ENCODE measurements at regions not wholly inside any gene's neighbourhood (a gene's known extent, or its start where the extent isn't known, plus 50 kb on each side); places are given as distances from the start of the nearest gene placed in this dataset.

DNA sequence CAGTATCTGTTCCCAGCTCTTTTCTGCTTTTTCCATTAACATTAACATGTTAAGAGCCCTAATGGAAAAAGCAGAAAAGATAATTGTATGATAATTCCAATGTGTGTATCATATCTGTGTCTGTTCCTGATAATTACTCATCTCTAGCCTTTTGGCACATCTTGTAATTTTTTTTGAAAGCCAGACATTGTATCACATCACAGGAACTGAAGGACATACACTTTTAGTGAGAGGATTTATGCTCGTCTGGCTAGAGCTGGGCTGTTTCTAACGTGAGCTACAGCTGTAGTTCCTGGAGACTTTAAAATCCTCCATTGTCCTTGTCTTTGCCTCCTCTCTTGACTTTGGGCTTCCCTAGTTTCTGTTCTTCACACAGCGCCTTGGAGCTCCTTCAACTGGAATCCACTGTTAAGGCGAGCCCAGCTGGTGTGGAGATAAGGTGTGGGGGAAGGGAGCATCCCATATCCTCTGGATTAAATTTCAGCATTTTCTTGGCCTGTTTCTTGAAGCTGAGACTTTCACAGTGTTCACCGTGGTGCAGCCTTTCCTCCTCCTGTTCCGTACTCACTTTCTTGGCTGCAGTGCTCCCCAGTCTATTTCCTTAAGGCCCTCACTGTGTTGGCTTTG, 211.5 kb downstream of the GALR1 start:
- 58 to 70% methylated on average over 6 of the region's 6 CpGs for WGBS, 2 donors
- Histone ChIP-seq H3K27ac (ENCODE audit: low read depth in 2 of 2, low read length in 1 of 2) (no peak overlapping the region), H3K36me3 (ENCODE audit: control insufficient read depth in 2 of 2, insufficient read depth in 2 of 2, low read length in 1 of 2) (no peaks in the 10 kb centered on the region)

GRCh38 chr18:77464917-77465316, 215.3 kb downstream of the GALR1 start:
- H3K9me3 ChIP-seq (ENCODE audit: control insufficient read depth in 2 of 2, insufficient read depth in 1 of 2, low read depth in 1 of 2, low read length in 1 of 2): no peaks in the 10 kb centered on the region
- no peak overlapping the region for H3K27ac ChIP-seq (ENCODE audit: low read depth in 2 of 2, low read length in 1 of 2)
- H3K27me3 ChIP-seq (ENCODE audit: control insufficient read depth in 1 of 2, insufficient read depth in 2 of 2, low read length in 2 of 2): no peaks in the 10 kb centered on the region
- no peaks in the 10 kb centered on the region for H3K4me1 ChIP-seq (ENCODE audit: control insufficient read depth in 2 of 2, insufficient read depth in 2 of 2, low read length in 1 of 2)
- no peak overlapping the region for H3K4me3 ChIP-seq (ENCODE audit: low read depth in 1 of 2, low read length in 2 of 2)
- 61 to 67% methylated on average over 3 of the region's 3 CpGs for WGBS, 2 donors
- no peaks in the 10 kb centered on the region for H3K36me3 ChIP-seq (ENCODE audit: control insufficient read depth in 2 of 2, insufficient read depth in 2 of 2, low read length in 1 of 2)

More for the DNA sequence above, 211.5 kb downstream of the GALR1 start:
- Histone ChIP-seq H3K27me3 (ENCODE audit: control insufficient read depth in 1 of 2, insufficient read depth in 2 of 2, low read length in 2 of 2) (no peaks in the 10 kb centered on the region), H3K9me3 (ENCODE audit: control insufficient read depth in 2 of 2, insufficient read depth in 1 of 2, low read depth in 1 of 2, low read length in 1 of 2) (no peaks in the 10 kb centered on the region), H3K4me3 (ENCODE audit: low read depth in 1 of 2, low read length in 2 of 2) (no peak overlapping the region), H3K4me1 (ENCODE audit: control insufficient read depth in 2 of 2, insufficient read depth in 2 of 2, low read length in 1 of 2) (no peaks in the 10 kb centered on the region)

GRCh38 chr18:77466890-77467289, 217.2 kb downstream of the GALR1 start:
- Histone ChIP-seq H3K4me3 (ENCODE audit: low read depth in 1 of 2, low read length in 2 of 2) (no peak overlapping the region), H3K9me3 (ENCODE audit: control insufficient read depth in 2 of 2, insufficient read depth in 1 of 2, low read depth in 1 of 2, low read length in 1 of 2) (no peaks in the 10 kb centered on the region), H3K36me3 (ENCODE audit: control insufficient read depth in 2 of 2, insufficient read depth in 2 of 2, low read length in 1 of 2) (no peaks in the 10 kb centered on the region), H3K27ac (ENCODE audit: low read depth in 2 of 2, low read length in 1 of 2) (no peak overlapping the region), H3K27me3 (ENCODE audit: control insufficient read depth in 1 of 2, insufficient read depth in 2 of 2, low read length in 2 of 2) (no peaks in the 10 kb centered on the region), H3K4me1 (ENCODE audit: control insufficient read depth in 2 of 2, insufficient read depth in 2 of 2, low read length in 1 of 2) (no peaks in the 10 kb centered on the region)

- no peaks in the 10 kb centered on the region for H3K27me3 ChIP-seq (ENCODE audit: control insufficient read depth in 1 of 2, insufficient read depth in 2 of 2, low read length in 2 of 2)
- H3K4me1 ChIP-seq (ENCODE audit: control insufficient read depth in 2 of 2, insufficient read depth in 2 of 2, low read length in 1 of 2): no peaks in the 10 kb centered on the region
- H3K36me3 ChIP-seq (ENCODE audit: control insufficient read depth in 2 of 2, insufficient read depth in 2 of 2, low read length in 1 of 2): no peaks in the 10 kb centered on the region
- H3K4me3 ChIP-seq (ENCODE audit: low read depth in 1 of 2, low read length in 2 of 2): no peak overlapping the region
- H3K27ac ChIP-seq (ENCODE audit: low read depth in 2 of 2, low read length in 1 of 2): no peak overlapping the region
- 85 to 87% methylated on average over 4 of the region's 4 CpGs for WGBS, 2 donors
- H3K9me3 ChIP-seq (ENCODE audit: control insufficient read depth in 2 of 2, insufficient read depth in 1 of 2, low read depth in 1 of 2, low read length in 1 of 2): no peaks in the 10 kb centered on the region
These were observed 219.5 kb downstream of the GALR1 start for GRCh38 chr18:77469131-77469530.

DNA sequence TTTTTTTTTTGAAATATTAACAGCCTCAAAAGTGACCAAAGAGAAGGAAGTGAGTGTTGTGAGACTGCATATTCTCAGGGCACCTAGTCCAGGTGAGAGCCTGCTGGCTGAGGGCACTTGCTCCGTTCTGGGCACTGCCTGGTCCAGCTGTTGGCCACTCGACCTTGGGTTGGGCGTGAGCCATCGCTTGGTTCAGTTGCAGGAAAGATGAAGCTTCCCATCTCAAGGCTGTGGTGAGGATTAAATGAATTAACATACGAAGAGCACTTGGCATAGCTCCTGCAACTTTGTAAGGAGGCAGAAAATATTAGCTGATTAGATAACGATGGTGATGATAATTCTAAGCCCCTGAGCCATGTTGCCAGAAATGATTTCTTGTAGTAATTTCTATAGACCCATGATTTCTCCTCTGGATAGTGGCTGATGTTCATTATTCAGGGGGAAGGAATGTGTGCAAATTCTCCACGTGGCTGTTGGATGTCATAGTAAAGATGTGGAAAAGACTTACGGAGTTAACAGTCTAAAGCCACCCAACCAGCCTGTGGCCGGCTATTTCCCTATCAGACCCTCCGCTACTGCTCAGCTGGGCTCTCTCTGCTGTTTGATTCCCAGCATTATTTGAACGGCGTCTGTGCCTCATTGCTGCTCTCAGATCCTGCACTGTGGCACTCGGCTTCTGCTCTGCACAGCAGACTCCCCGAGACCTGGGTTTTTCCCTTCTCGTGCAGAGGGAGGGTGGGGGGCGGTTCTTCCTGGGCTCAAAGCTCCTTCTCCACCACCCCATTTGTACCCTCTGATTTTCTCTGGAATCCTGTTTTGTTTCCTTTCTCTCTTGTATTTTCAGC, 221.1 kb downstream of the GALR1 start:
- no peaks in the 10 kb centered on the region for H3K27me3 ChIP-seq (ENCODE audit: control insufficient read depth in 1 of 2, insufficient read depth in 2 of 2, low read length in 2 of 2)
- no peaks in the 10 kb centered on the region for H3K4me1 ChIP-seq (ENCODE audit: control insufficient read depth in 2 of 2, insufficient read depth in 2 of 2, low read length in 1 of 2)
- no peaks in the 10 kb centered on the region for H3K36me3 ChIP-seq (ENCODE audit: control insufficient read depth in 2 of 2, insufficient read depth in 2 of 2, low read length in 1 of 2)
- H3K4me3 ChIP-seq (ENCODE audit: low read depth in 1 of 2, low read length in 2 of 2): no peak overlapping the region
- H3K9me3 ChIP-seq (ENCODE audit: control insufficient read depth in 2 of 2, insufficient read depth in 1 of 2, low read depth in 1 of 2, low read length in 1 of 2): no peaks in the 10 kb centered on the region
- WGBS, 2 donors: 43 to 57% methylated on average over 16 of the region's 16 CpGs
- no peak overlapping the region for H3K27ac ChIP-seq (ENCODE audit: low read depth in 2 of 2, low read length in 1 of 2)

DNA sequence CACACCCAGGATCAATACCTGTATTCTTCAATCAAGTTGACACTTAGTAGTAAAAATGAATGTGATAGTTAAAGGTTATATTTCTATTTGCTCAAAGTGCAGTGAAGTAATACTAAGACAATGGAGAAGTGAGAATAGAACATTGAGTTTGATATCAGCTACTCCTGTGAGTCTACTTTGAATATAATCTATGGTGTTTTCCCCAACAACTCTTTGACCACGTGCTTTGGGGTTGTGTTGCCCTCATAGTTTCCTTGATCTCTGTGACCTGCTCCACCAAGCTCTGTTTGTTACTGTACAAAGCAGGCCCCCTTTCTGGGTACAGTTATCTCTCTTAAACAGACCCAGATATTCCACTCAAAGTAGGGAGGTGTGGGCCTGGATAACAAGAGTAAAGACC, 222.9 kb downstream of the GALR1 start:
- Histone ChIP-seq H3K27me3 (ENCODE audit: control insufficient read depth in 1 of 2, insufficient read depth in 2 of 2, low read length in 2 of 2) (no peaks in the 10 kb centered on the region), H3K9me3 (ENCODE audit: control insufficient read depth in 2 of 2, insufficient read depth in 1 of 2, low read depth in 1 of 2, low read length in 1 of 2) (no peaks in the 10 kb centered on the region), H3K36me3 (ENCODE audit: control insufficient read depth in 2 of 2, insufficient read depth in 2 of 2, low read length in 1 of 2) (no peaks in the 10 kb centered on the region), H3K4me3 (ENCODE audit: low read depth in 1 of 2, low read length in 2 of 2) (no peak overlapping the region), H3K27ac (ENCODE audit: low read depth in 2 of 2, low read length in 1 of 2) (no peak overlapping the region), H3K4me1 (ENCODE audit: control insufficient read depth in 2 of 2, insufficient read depth in 2 of 2, low read length in 1 of 2) (no peaks in the 10 kb centered on the region)
- 59 to 64% methylated on average over 1 of the region's 1 CpG for WGBS, 2 donors

DNA sequence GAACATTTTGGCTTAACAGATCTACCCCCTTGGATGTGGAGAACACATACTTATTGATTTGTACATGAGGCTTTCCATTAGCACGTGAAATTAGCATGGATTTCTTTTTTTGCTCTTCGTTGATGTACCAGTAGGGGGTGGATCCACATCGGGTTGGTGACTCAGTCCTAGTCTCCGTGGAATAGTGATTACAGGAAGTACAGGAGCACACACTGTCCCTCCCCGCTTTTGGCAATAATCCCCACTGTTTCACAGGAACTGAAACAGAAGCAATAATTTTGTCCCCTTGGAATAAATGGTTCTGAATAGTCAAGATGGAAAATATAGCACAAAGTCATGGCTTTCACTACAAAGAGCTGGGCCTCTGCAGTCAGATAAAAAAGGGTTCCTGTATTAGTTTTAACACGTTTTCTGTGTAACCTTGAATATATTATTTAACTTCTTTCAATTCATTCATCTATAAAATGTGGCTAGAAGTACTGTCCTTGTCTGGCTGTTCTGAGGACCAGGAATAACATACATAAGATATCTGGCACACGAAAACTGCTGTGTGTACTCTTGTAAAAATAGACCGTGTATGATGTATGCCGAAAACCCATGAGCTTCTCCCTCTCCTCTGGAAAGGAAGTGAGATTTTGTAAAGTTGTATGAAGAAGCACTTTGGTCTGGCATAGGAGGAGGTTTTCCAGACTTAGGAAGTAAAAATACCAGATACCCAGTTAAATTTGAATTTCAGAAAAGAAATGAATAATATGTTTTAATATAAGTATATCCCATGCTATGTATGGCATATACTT, 229.2 kb downstream of the GALR1 start:
- no peaks in the 10 kb centered on the region for H3K9me3 ChIP-seq (ENCODE audit: control insufficient read depth in 2 of 2, insufficient read depth in 1 of 2, low read depth in 1 of 2, low read length in 1 of 2)
- no peaks in the 10 kb centered on the region for H3K36me3 ChIP-seq (ENCODE audit: control insufficient read depth in 2 of 2, insufficient read depth in 2 of 2, low read length in 1 of 2)
- no peaks in the 10 kb centered on the region for H3K4me1 ChIP-seq (ENCODE audit: control insufficient read depth in 2 of 2, insufficient read depth in 2 of 2, low read length in 1 of 2)
- no peak overlapping the region for H3K27ac ChIP-seq (ENCODE audit: low read depth in 2 of 2, low read length in 1 of 2)
- no peaks in the 10 kb centered on the region for H3K27me3 ChIP-seq (ENCODE audit: control insufficient read depth in 1 of 2, insufficient read depth in 2 of 2, low read length in 2 of 2)
- H3K4me3 ChIP-seq (ENCODE audit: low read depth in 1 of 2, low read length in 2 of 2): no peak overlapping the region
- WGBS, 2 donors: 44 to 47% methylated on average over 9 of the region's 9 CpGs

GRCh38 chr18:77481541-77481940, 231.9 kb downstream of the GALR1 start:
- WGBS, 2 donors: 71 to 72% methylated on average over 3 of the region's 3 CpGs
- Histone ChIP-seq H3K4me3 (ENCODE audit: low read depth in 1 of 2, low read length in 2 of 2) (no peak overlapping the region), H3K36me3 (ENCODE audit: control insufficient read depth in 2 of 2, insufficient read depth in 2 of 2, low read length in 1 of 2) (no peaks in the 10 kb centered on the region), H3K9me3 (ENCODE audit: control insufficient read depth in 2 of 2, insufficient read depth in 1 of 2, low read depth in 1 of 2, low read length in 1 of 2) (peaks cover 3 to 4% of the 10 kb centered on the region in 2 donors), H3K27ac (ENCODE audit: low read depth in 2 of 2, low read length in 1 of 2) (no peak overlapping the region), H3K4me1 (ENCODE audit: control insufficient read depth in 2 of 2, insufficient read depth in 2 of 2, low read length in 1 of 2) (no peaks in the 10 kb centered on the region), H3K27me3 (ENCODE audit: control insufficient read depth in 1 of 2, insufficient read depth in 2 of 2, low read length in 2 of 2) (no peaks in the 10 kb centered on the region)

GRCh38 chr18:77482190-77483085, 232.8 kb downstream of the GALR1 start:
- peaks cover 3 to 4% of the 10 kb centered on the region in 2 donors for H3K9me3 ChIP-seq (ENCODE audit: control insufficient read depth in 2 of 2, insufficient read depth in 1 of 2, low read depth in 1 of 2, low read length in 1 of 2)
- no peaks in the 10 kb centered on the region for H3K27me3 ChIP-seq (ENCODE audit: control insufficient read depth in 1 of 2, insufficient read depth in 2 of 2, low read length in 2 of 2)
- 50% methylated on average over 10 of the region's 10 CpGs for WGBS, 2 donors
- no peaks in the 10 kb centered on the region for H3K36me3 ChIP-seq (ENCODE audit: control insufficient read depth in 2 of 2, insufficient read depth in 2 of 2, low read length in 1 of 2)
- no peak overlapping the region for H3K27ac ChIP-seq (ENCODE audit: low read depth in 2 of 2, low read length in 1 of 2)
- H3K4me1 ChIP-seq (ENCODE audit: control insufficient read depth in 2 of 2, insufficient read depth in 2 of 2, low read length in 1 of 2): no peaks in the 10 kb centered on the region
- no peak overlapping the region for H3K4me3 ChIP-seq (ENCODE audit: low read depth in 1 of 2, low read length in 2 of 2)
